ENCODE measurements at regions not wholly inside any gene's neighbourhood (a gene's known extent, or its start where the extent isn't known, plus 50 kb on each side); places are given as distances from the start of the nearest gene placed in this dataset.

GRCh38 chr7:3119963-3120362, 76.3 kb upstream of the CARD11 start:
- TF ChIP-seq GATA3 (IDR thresholded peaks at IDR 0.05; ENCODE audit: low read depth, low read length) (no peak), GATA2 (IDR thresholded peaks at IDR 0.05; ENCODE audit: low read depth, low read length) (no peak)

DNA sequence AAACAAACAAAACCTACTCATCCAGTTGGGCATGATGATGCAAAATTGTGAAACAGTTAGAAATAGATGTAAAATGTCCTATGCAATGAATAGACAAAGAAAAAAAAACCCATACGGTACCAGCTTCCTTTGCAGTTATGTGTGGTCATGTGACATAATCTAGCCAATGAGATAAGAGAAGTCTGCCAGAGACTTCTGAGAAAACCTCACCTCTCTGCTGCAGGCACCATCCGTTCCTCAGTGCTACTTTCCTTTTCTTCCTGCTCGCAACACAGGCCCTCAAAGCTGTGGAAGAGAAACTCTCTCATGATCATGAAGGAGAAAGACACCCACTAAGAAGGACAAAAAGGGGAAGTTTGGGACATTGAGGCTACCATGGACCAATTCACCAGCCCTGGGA, 76.8 kb upstream of the CARD11 start:
- TF ChIP-seq GATA3 (IDR thresholded peaks at IDR 0.05; ENCODE audit: low read depth, low read length), result no peak

GRCh38 chr7:3128857-3129490, 85.3 kb upstream of the CARD11 start:
- TF ChIP-seq GATA3 (IDR thresholded peaks at IDR 0.05; ENCODE audit: low read depth, low read length) (no peak), GATA2 (IDR thresholded peaks at IDR 0.05; ENCODE audit: low read depth, low read length) (no peak)

DNA sequence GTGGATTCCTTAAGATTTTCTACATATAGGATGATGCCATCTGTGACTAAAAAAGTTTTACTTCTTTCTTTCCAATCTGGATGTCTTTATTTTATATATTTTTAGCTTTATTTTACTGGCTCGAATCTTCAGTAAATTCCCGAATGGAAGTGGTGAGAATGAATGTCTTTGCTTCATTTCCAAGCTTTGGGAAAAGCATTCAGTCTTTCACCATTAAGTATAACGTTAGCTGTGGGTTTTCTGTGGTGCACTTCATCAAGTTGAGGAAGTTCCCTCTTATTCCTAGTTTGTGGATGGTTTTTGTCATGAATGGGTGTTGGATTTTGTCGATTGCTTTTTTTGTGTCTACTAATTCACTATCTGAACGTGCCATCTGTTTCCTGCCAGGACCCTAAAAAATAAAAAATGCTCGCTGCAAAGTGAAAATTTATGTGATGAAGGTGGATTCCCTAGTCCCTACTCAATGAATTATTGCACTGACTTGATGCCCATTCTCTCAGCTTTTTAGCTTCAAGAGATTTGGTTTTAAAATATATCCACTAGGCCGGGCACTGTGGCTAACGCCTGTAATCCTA, 90.2 kb upstream of the CARD11 start:
- no peak for TF ChIP-seq GATA3 (IDR thresholded peaks at IDR 0.05; ENCODE audit: low read depth, low read length)
- TF ChIP-seq GATA2 (IDR thresholded peaks at IDR 0.05; ENCODE audit: low read depth, low read length), result no peak

- TF ChIP-seq GATA2 (IDR thresholded peaks at IDR 0.05; ENCODE audit: low read depth, low read length), result no peak
- no peak for TF ChIP-seq GATA3 (IDR thresholded peaks at IDR 0.05; ENCODE audit: low read depth, low read length)
These were observed 91.1 kb upstream of the CARD11 start for GRCh38 chr7:3134745-3135144.

GRCh38 chr7:3135626-3136025, 92.0 kb upstream of the CARD11 start:
- TF ChIP-seq GATA2 (IDR thresholded peaks at IDR 0.05; ENCODE audit: low read depth, low read length) (no peak), GATA3 (IDR thresholded peaks at IDR 0.05; ENCODE audit: low read depth, low read length) (no peak)

DNA sequence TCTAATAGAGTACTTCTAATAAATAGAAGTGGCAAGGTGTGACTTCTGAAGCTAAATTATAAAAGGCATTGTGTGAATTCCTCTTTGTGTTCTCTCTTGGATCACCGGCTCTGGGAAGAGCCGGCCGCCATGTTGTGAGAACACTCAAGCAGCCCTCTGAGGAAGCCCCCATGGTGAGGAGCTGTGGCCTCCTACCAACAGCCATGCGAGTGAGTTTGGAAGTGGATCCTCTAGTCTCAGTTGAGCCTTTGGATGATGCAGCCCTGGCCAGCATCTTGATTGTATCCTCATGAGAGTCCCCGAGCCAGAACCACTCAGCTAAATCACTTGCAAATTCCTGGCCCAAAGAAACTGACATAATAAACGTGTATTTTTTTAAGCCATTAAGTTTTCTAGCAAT, 94.5 kb upstream of the CARD11 start:
- TF ChIP-seq GATA3 (IDR thresholded peaks at IDR 0.05; ENCODE audit: low read depth, low read length) (no peak), GATA2 (IDR thresholded peaks at IDR 0.05; ENCODE audit: low read depth, low read length) (no peak)

- TF ChIP-seq GATA3 (IDR thresholded peaks at IDR 0.05; ENCODE audit: low read depth, low read length) (no peak), GATA2 (IDR thresholded peaks at IDR 0.05; ENCODE audit: low read depth, low read length) (no peak)
These were observed 95.3 kb upstream of the CARD11 start for GRCh38 chr7:3138997-3139396.

DNA sequence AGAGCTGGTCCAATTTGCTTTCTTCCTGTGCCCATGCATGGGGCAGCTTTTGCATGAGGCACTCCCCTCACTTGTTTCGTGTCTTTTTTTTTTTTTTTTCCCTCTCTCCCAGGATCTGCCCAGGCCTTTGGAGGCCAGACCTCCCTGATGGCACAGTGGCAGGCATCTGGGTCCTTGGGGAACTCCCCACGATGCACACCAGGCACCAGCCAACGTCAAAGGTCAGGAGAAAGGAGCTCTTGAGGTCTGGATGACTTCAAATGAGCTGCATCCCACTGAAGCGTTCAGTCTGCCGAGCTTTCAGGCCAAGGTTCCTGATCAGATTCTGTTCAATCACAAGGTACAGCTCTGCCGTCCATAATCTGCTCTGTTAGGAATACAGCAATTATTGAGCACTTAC, 97.2 kb upstream of the CARD11 start:
- TF ChIP-seq GATA2 (IDR thresholded peaks at IDR 0.05; ENCODE audit: low read depth, low read length) (no peak), GATA3 (IDR thresholded peaks at IDR 0.05; ENCODE audit: low read depth, low read length) (no peak)

DNA sequence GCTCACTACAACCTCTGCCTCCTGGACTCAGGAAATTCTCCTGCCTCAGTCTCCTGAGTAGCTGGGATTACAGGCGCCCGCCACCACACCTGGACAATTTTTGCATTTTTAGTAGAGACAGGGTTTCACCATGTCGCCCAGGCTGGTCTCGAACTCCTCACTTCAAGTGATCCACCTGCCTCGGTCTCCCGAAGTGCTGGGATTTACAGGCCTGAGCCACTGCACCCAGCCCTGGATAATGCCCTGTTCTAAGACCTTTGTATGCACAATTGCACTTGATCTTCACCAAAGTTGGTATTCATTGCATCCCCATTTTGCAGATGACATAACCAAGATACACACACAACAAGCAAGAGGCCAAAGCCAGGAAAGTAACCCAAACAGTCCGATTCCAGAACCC, 97.7 kb upstream of the CARD11 start:
- TF ChIP-seq GATA2 (IDR thresholded peaks at IDR 0.05; ENCODE audit: low read depth, low read length), result no peak
- TF ChIP-seq GATA3 (IDR thresholded peaks at IDR 0.05; ENCODE audit: low read depth, low read length), result no peak

GRCh38 chr7:3143869-3144775, 100.5 kb upstream of the CARD11 start:
- TF ChIP-seq GATA2 (IDR thresholded peaks at IDR 0.05; ENCODE audit: low read depth, low read length) (no peak), GATA3 (IDR thresholded peaks at IDR 0.05; ENCODE audit: low read depth, low read length) (no peak)

- TF ChIP-seq GATA3 (IDR thresholded peaks at IDR 0.05; ENCODE audit: low read depth, low read length) (no peak), GATA2 (IDR thresholded peaks at IDR 0.05; ENCODE audit: low read depth, low read length) (no peak)
These were observed 103.0 kb upstream of the CARD11 start for GRCh38 chr7:3146571-3147226.

DNA sequence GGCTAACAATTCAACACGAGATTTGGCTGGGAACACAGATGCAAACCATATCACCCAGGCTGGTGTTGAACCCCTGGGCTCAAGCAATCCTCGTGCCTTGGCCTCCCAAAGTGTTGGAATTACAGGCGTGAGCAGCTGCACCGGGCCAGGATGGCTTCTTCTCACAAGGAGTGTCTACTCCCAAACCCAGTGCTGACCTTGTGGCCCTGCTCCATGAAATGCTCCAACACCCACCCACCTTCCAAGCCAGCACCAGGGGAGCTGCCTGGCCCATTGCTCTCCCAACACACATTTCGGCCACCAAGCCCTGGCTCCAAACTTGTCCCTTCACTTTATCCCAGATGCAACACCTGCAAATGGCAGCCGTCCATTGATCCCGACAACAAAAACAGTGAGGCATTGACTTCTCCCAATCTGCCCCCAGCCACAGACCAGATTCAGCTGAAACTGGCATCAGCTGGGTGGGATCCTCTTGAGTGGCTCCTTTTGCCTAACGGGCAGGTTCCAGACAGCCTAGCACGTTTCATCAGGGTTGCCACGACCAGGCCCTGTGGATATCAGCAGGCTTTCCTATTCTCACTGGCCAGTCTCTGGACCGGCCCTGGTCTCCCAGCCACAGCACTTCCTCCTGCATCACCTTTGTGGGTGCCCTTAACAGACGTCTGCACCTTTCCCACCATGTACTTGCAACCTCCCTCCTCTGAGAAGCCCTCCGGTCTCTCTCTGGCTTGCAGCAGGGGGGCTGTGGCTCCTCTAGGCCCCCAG, 105.7 kb upstream of the CARD11 start:
- no peak for TF ChIP-seq GATA3 (IDR thresholded peaks at IDR 0.05; ENCODE audit: low read depth, low read length)
- TF ChIP-seq GATA2 (IDR thresholded peaks at IDR 0.05; ENCODE audit: low read depth, low read length), result no peak

- TF ChIP-seq GATA3 (IDR thresholded peaks at IDR 0.05; ENCODE audit: low read depth, low read length) (no peak), GATA2 (IDR thresholded peaks at IDR 0.05; ENCODE audit: low read depth, low read length) (no peak)
These were observed 106.4 kb upstream of the CARD11 start for GRCh38 chr7:3150027-3150426.
